ENCODE measurements at regions not wholly inside any gene's neighbourhood (a gene's known extent, or its start where the extent isn't known, plus 50 kb on each side); places are given as distances from the start of the nearest gene placed in this dataset.

GRCh38 chr5:24737163-24737562 is 92.4 kb upstream of the CDH10 start:
- no peak for DNase-seq (ENCODE audit: low read depth, low spot score)

- DNase-seq (ENCODE audit: low read depth, low spot score): no peak
Observed at GRCh38 chr5:24735284-24735683, 90.5 kb upstream of the CDH10 start.

GRCh38 chr5:24732184-24732583 is 87.4 kb upstream of the CDH10 start:
- DNase-seq (ENCODE audit: low read depth, low spot score): no peak

DNA sequence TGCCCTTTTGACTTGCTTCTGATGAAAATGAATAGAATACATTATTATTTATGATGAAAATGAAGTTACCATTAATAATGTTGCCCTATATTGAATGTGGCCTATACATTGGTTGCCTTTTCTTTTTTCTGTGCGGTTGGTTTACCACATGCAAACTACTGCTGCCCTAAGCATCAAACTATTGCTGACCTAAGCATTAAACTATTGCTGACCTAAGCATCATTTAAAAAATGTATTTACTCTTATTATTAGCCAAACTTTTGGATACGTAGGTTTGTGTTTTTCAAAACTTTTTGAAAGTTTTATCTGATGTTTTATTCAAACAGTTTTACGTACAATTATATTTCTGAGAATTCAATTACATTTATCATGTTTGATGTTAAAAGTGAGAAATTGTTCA is 76.0 kb upstream of the CDH10 start:
- no peak for DNase-seq (ENCODE audit: low read depth, low spot score)

- no peak for DNase-seq (ENCODE audit: low read depth, low spot score)
Observed at GRCh38 chr5:24714746-24715145, 70.0 kb upstream of the CDH10 start.

GRCh38 chr5:24712947-24713346 is 68.2 kb upstream of the CDH10 start:
- DNase-seq (ENCODE audit: low read depth, low spot score): no peak

GRCh38 chr5:24712047-24712446 is 67.3 kb upstream of the CDH10 start:
- no peak for DNase-seq (ENCODE audit: low read depth, low spot score)

DNA sequence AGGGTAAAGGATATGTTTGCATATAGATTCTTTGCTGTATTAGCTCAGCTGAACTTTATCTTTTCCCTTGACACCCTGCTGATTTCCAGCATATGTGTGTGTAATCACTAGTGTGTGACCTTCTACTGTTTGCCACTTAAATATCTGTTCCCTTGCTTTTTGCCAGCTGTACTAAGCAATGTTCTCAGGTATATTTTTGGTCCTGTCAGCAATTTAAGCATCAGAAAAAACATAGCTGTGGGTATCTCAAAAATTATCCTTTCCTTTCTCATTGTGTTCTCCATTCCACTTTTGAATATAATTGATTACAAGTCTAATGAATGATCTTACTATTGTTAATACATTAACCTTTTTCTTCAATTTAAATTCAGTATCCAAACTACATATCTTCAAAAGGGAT is 59.2 kb upstream of the CDH10 start:
- DNase-seq (ENCODE audit: low read depth, low spot score): no peak

Measured in iPS DF 19.7 (cell line).